ENCODE measurements at regions not wholly inside any gene's neighbourhood (a gene's known extent, or its start where the extent isn't known, plus 50 kb on each side); places are given as distances from the start of the nearest gene placed in this dataset.

- Histone ChIP-seq H3K9me3 (ENCODE audit: insufficient read depth, low read depth, low read length) (no peaks in the 10 kb centered on the region), H3K9ac (ENCODE audit: low read depth, low read length) (no peak overlapping the region), H3K27ac (ENCODE audit: low read depth, low read length) (no peak overlapping the region), H3K27me3 (ENCODE audit: insufficient read depth, low read length) (no peaks in the 10 kb centered on the region), H3K36me3 (ENCODE audit: insufficient read depth, low read length) (no peaks in the 10 kb centered on the region), H3K4me3 (ENCODE audit: low read length) (no peak overlapping the region), H3K4me1 (ENCODE audit: insufficient read depth, low read length) (0 out of 2 replicates have a peak, but pooled peaks cover 8% of the 10 kb centered on the region)
- 92% methylated on average over 3 of the region's 3 CpGs for WGBS
These were observed 215.3 kb downstream of the MID1IP1 start for GRCh38 chrX:39016556-39016955.

GRCh38 chrX:39017077-39017476 is 215.8 kb downstream of the MID1IP1 start:
- no peaks in the 10 kb centered on the region for H3K36me3 ChIP-seq (ENCODE audit: insufficient read depth, low read length)
- no peaks in the 10 kb centered on the region for H3K27me3 ChIP-seq (ENCODE audit: insufficient read depth, low read length)
- H3K9ac ChIP-seq (ENCODE audit: low read depth, low read length), result no peak overlapping the region
- H3K27ac ChIP-seq (ENCODE audit: low read depth, low read length), result no peak overlapping the region
- WGBS, result 81% methylated on average over 3 of the region's 4 CpGs
- H3K4me3 ChIP-seq (ENCODE audit: low read length), result no peak overlapping the region
- no peaks in the 10 kb centered on the region for H3K9me3 ChIP-seq (ENCODE audit: insufficient read depth, low read depth, low read length)
- H3K4me1 ChIP-seq (ENCODE audit: insufficient read depth, low read length), result 0 out of 2 replicates have a peak, but pooled peaks cover 8% of the 10 kb centered on the region

GRCh38 chrX:39017716-39018115 is 216.5 kb downstream of the MID1IP1 start:
- H3K9ac ChIP-seq (ENCODE audit: low read depth, low read length), result no peak overlapping the region
- 40% methylated on average over 4 of the region's 6 CpGs for WGBS

GRCh38 chrX:39018541-39018940 is 217.3 kb downstream of the MID1IP1 start:
- 100% methylated on average over 3 of the region's 3 CpGs for WGBS
- H3K27me3 ChIP-seq (ENCODE audit: insufficient read depth, low read length), result no peaks in the 10 kb centered on the region
- 0 out of 2 replicates have a peak, but pooled peaks cover 8% of the 10 kb centered on the region for H3K4me1 ChIP-seq (ENCODE audit: insufficient read depth, low read length)
- no peak overlapping the region for H3K9ac ChIP-seq (ENCODE audit: low read depth, low read length)
- no peaks in the 10 kb centered on the region for H3K36me3 ChIP-seq (ENCODE audit: insufficient read depth, low read length)
- H3K27ac ChIP-seq (ENCODE audit: low read depth, low read length), result no peak overlapping the region
- H3K9me3 ChIP-seq (ENCODE audit: insufficient read depth, low read depth, low read length), result no peaks in the 10 kb centered on the region
- no peak overlapping the region for H3K4me3 ChIP-seq (ENCODE audit: low read length)

More at GRCh38 chrX:39017716-39018115, 216.5 kb downstream of the MID1IP1 start:
- Histone ChIP-seq H3K27ac (ENCODE audit: low read depth, low read length) (no peak overlapping the region; the same call in 1 of the 2 replicates), H3K9me3 (ENCODE audit: insufficient read depth, low read depth, low read length) (no peaks in the 10 kb centered on the region), H3K4me1 (ENCODE audit: insufficient read depth, low read length) (0 out of 2 replicates have a peak, but pooled peaks cover 8% of the 10 kb centered on the region), H3K4me3 (ENCODE audit: low read length) (no peak overlapping the region), H3K36me3 (ENCODE audit: insufficient read depth, low read length) (no peaks in the 10 kb centered on the region), H3K27me3 (ENCODE audit: insufficient read depth, low read length) (no peaks in the 10 kb centered on the region)

- Histone ChIP-seq H3K9me3 (ENCODE audit: insufficient read depth, low read depth, low read length) (no peaks in the 10 kb centered on the region), H3K27me3 (ENCODE audit: insufficient read depth, low read length) (no peaks in the 10 kb centered on the region), H3K9ac (ENCODE audit: low read depth, low read length) (no peak overlapping the region), H3K36me3 (ENCODE audit: insufficient read depth, low read length) (no peaks in the 10 kb centered on the region), H3K4me3 (ENCODE audit: low read length) (no peak overlapping the region), H3K27ac (ENCODE audit: low read depth, low read length) (no peak overlapping the region), H3K4me1 (ENCODE audit: insufficient read depth, low read length) (0 out of 2 replicates have a peak, but pooled peaks cover 8% of the 10 kb centered on the region)
- WGBS, result 88% methylated on average over 10 of the region's 10 CpGs
These were observed 217.8 kb downstream of the MID1IP1 start for GRCh38 chrX:39019056-39019455.

- WGBS, result 89% methylated on average over 5 of the region's 6 CpGs
- Histone ChIP-seq H3K4me3 (ENCODE audit: low read length) (no peak overlapping the region), H3K4me1 (ENCODE audit: insufficient read depth, low read length) (0 out of 2 replicates have a peak, but pooled peaks cover 8% of the 10 kb centered on the region), H3K9me3 (ENCODE audit: insufficient read depth, low read depth, low read length) (no peaks in the 10 kb centered on the region), H3K27me3 (ENCODE audit: insufficient read depth, low read length) (no peaks in the 10 kb centered on the region), H3K36me3 (ENCODE audit: insufficient read depth, low read length) (no peaks in the 10 kb centered on the region), H3K27ac (ENCODE audit: low read depth, low read length) (no peak overlapping the region), H3K9ac (ENCODE audit: low read depth, low read length) (no peak overlapping the region)
These were observed 218.9 kb downstream of the MID1IP1 start for GRCh38 chrX:39020051-39020669.

- H3K36me3 ChIP-seq (ENCODE audit: insufficient read depth, low read length), result no peaks in the 10 kb centered on the region
- no CpG with 5 or more reads among the region's 2 CpGs for WGBS
These were observed 220.8 kb downstream of the MID1IP1 start for GRCh38 chrX:39022106-39022505.

GRCh38 chrX:39029221-39029620 is 228.0 kb downstream of the MID1IP1 start:
- Histone ChIP-seq H3K27ac (ENCODE audit: low read depth, low read length) (no peak overlapping the region), H3K36me3 (ENCODE audit: insufficient read depth, low read length) (no peaks in the 10 kb centered on the region), H3K4me3 (ENCODE audit: low read length) (no peak overlapping the region), H3K4me1 (ENCODE audit: insufficient read depth, low read length) (no peaks in the 10 kb centered on the region), H3K9ac (ENCODE audit: low read depth, low read length) (no peak overlapping the region), H3K27me3 (ENCODE audit: insufficient read depth, low read length) (no peaks in the 10 kb centered on the region), H3K9me3 (ENCODE audit: insufficient read depth, low read depth, low read length) (no peaks in the 10 kb centered on the region)
- whole genome bisulfite sequencing, result no CpG with 5 or more reads among the region's 2 CpGs

More at GRCh38 chrX:39022106-39022505, 220.8 kb downstream of the MID1IP1 start:
- Histone ChIP-seq H3K4me3 (ENCODE audit: low read length) (no peak overlapping the region), H3K4me1 (ENCODE audit: insufficient read depth, low read length) (0 out of 2 replicates have a peak, but pooled peaks cover 8% of the 10 kb centered on the region), H3K27me3 (ENCODE audit: insufficient read depth, low read length) (no peaks in the 10 kb centered on the region), H3K27ac (ENCODE audit: low read depth, low read length) (no peak overlapping the region), H3K9me3 (ENCODE audit: insufficient read depth, low read depth, low read length) (no peaks in the 10 kb centered on the region), H3K9ac (ENCODE audit: low read depth, low read length) (no peak overlapping the region)

GRCh38 chrX:39030636-39031035 is 229.4 kb downstream of the MID1IP1 start:
- no peak overlapping the region for H3K4me3 ChIP-seq (ENCODE audit: low read length)
- no peaks in the 10 kb centered on the region for H3K4me1 ChIP-seq (ENCODE audit: insufficient read depth, low read length)
- H3K9ac ChIP-seq (ENCODE audit: low read depth, low read length), result no peak overlapping the region
- no peaks in the 10 kb centered on the region for H3K27me3 ChIP-seq (ENCODE audit: insufficient read depth, low read length)
- no peaks in the 10 kb centered on the region for H3K9me3 ChIP-seq (ENCODE audit: insufficient read depth, low read depth, low read length)
- no peak overlapping the region for H3K27ac ChIP-seq (ENCODE audit: low read depth, low read length)
- H3K36me3 ChIP-seq (ENCODE audit: insufficient read depth, low read length), result no peaks in the 10 kb centered on the region
- WGBS, result no CpG with 5 or more reads among the region's 2 CpGs

GRCh38 chrX:39039890-39040289 is 238.6 kb downstream of the MID1IP1 start:
- H3K4me3 ChIP-seq (ENCODE audit: low read length), result no peak overlapping the region
- H3K27me3 ChIP-seq (ENCODE audit: insufficient read depth, low read length), result no peaks in the 10 kb centered on the region
- WGBS, result 100% methylated on average over 1 of the region's 1 CpG
- H3K9me3 ChIP-seq (ENCODE audit: insufficient read depth, low read depth, low read length), result no peaks in the 10 kb centered on the region
- no peak overlapping the region for H3K27ac ChIP-seq (ENCODE audit: low read depth, low read length)
- no peaks in the 10 kb centered on the region for H3K36me3 ChIP-seq (ENCODE audit: insufficient read depth, low read length)
- no peak overlapping the region for H3K9ac ChIP-seq (ENCODE audit: low read depth, low read length)
- H3K4me1 ChIP-seq (ENCODE audit: insufficient read depth, low read length), result no peaks in the 10 kb centered on the region

GRCh38 chrX:39043838-39044550 is 242.7 kb downstream of the MID1IP1 start:
- Histone ChIP-seq H3K27ac (ENCODE audit: low read depth, low read length) (no peak overlapping the region), H3K4me3 (ENCODE audit: low read length) (no peak overlapping the region), H3K9me3 (ENCODE audit: insufficient read depth, low read depth, low read length) (no peaks in the 10 kb centered on the region), H3K27me3 (ENCODE audit: insufficient read depth, low read length) (no peaks in the 10 kb centered on the region), H3K4me1 (ENCODE audit: insufficient read depth, low read length) (no peaks in the 10 kb centered on the region), H3K9ac (ENCODE audit: low read depth, low read length) (no peak overlapping the region), H3K36me3 (ENCODE audit: insufficient read depth, low read length) (no peaks in the 10 kb centered on the region)
- WGBS, result 94% methylated on average over 1 of the region's 2 CpGs

Measured in HUES64 (cell line).